ENCODE measurements at regions not wholly inside any gene's neighbourhood (a gene's known extent, or its start where the extent isn't known, plus 50 kb on each side); places are given as distances from the start of the nearest gene placed in this dataset.
"Not testable (repeated sequence)": the region's sequence is repeated elsewhere in the genome, so short reads cannot be mapped to it uniquely, and the experiment has no call there.

DNA sequence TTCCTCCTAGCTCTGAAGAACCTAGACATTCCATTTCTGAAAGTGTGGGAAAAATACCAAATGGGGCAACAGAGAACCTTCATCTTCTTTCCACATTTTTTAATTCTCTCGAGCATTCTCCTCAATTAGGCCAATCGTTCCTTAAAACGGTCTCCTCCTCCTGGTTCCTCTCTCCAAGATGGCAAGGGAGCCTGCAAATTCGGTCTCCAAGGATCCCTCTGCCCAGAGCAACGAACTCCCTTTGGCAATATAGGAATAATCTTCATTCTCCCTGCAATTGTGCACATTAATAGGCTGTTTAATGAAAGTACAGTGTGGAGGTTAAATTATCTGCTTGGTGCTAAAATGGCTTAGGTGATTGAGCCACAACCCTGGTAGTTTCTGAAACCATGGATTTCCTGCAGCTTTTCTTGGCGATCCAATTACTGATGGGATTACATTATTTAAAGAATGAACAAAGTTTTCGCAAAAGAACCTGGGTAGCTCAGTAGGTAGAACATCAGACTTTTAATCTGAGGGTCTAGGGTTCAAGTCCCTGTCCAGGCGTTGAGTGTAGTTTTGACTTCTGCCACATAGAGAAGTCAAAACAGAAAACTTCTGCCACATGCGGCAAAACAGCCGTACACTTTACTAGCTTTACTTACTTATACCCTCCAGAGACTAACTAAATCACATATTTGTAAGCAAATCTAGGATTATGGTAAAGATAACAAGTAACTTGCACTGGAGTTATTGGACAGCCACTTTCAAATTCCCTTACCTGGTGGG, 102.9 kb upstream of the ZNF184 start:
- no peak for DNase-seq

DNA sequence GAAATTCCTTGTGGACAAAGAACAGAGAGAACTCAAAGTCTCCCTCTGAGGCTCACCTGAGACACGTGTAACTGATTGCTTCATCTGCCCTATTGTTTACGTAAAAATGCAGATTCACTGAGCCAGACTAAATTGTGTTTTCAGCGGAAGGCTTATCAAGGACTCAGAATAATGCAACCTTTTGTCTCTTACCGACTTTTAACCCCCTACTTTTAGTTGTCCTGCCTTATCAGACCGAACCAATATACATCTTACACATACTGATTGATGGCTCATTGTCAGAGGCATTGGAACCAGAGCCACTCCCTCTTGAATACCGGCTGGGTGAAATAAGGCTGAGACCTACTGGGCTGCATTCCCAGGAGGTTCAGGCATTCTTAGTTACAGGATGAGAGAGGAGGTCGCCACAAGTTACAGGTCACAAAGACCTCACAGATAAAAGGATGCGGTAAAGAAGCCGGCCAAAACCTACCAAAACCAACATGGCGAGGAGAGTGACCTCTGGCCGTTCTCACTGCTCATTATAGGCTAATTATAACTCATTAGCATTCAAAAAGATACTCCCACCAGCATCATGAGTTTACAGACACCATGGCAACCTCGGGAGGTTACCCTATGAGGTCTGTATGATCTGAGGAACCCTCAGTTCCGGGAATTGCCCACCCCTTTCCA, 95.5 kb upstream of the ZNF184 start:
- DNase-seq = no peak

DNA sequence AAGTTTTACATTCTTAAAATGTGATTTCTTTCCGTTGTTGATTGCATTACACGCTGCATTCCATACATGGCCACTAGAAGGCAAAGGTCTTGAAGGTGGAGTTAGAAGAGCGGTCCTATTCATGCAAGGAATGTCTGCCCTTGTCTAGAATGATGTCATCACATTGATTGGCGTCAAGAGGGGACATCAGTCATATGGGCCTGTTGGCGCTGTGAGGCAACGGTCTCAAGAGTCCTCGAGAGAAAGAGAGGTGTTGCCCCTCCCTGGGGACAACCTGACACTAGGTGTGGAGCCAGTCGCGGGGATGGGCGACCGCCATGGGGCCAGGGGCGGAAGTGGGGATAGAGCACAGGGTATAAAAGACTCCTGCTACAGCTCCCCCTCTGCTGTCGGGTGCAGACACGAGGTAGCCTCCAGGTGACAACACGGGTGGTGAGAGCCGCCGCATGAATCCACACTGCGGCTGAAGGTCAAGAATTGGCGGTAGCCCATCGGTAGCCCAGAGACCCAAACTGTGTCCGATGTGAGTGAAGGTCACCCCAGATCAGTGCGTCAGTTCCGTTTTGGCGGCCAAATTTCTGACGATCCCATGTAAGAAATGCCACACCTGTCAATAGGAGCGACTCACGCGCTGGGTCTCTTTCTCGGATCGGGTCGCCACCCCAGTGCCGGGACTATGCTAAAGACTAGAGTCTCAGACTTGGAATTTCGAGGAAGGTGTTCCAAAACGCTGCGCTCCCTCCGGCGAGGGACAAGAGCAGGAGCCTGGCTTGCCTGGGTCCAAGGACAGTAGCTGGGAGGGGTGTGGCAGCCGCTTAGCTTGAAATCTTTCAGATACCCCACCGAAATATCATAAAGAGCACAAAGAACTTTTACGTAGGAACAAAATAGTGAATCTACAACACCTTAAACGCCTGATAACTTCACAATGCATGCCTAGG, 93.2 kb upstream of the ZNF184 start:
- DNase-seq = no peak

DNA sequence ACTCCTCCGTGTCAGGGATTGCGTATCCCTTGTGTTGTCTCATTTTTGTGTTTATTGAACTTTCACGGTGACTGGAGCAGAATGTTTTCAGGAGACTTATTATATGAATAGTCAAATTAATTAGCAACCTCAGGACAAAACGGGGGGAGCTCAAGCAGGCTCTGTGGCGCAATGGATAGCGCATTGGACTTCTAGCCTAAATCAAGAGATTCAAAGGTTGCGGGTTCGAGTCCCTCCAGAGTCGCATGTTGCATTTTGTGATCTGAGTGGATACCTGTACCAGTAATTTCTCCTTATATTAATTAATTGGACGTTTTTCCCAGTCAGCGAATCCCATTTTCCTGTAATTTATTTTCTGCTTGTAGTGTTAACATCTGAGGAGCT, 89.1 kb upstream of the ZNF184 start:
- DNase-seq = no peak

DNA sequence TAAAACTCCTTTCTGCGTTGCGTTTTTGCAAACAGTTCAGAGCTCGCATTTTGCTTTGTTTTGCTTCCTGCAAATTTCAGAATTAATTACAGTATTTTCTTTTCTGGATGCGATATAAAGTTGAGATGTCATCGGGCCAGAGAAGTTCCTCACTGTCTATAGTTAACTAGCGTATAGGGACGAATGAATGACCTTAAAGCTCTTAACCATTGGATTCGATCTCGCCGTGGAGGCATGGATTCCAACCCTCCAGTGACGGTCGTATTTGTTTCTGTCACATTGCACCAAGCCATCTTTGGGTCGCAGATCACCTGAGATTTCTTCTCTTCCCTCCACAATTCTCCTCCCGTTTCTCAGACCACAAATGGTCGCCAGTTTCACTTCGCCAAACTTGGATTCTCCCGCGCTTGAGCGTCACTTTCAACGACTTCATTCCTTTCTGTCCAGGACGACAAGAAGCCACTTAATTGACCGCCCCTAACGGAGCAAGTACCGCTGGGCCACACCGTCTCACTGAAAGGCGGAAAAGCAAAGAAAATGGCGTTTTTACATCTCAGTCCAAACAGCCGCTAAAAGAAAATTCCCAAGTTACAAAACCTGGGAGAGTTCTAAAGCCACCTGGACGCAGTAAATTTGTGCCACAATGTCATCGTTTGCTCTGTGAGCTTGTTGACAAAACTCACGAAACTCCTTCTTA, 85.3 kb upstream of the ZNF184 start:
- DNase-seq = no peak

DNA sequence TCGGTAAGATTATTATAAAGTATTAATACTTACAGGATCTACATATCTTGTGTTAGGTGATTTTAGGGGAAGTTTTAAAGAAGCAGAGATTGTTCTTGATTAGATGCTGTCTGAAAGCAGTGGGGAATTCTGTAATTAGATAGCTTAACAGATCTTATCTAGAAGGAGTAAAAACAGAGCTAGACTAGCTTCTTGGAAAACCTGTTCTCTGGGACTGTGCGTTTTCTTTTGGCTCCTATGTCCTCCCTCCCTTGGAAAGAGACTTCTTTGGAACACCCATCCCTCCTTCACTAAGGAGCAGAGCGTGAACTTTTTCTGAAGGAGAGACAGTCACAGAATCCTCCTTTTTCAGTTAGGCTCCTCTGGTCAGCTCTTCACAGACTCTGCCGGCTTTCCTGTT, 83.5 kb upstream of the ZNF184 start:
- DNase-seq = no peak

DNA sequence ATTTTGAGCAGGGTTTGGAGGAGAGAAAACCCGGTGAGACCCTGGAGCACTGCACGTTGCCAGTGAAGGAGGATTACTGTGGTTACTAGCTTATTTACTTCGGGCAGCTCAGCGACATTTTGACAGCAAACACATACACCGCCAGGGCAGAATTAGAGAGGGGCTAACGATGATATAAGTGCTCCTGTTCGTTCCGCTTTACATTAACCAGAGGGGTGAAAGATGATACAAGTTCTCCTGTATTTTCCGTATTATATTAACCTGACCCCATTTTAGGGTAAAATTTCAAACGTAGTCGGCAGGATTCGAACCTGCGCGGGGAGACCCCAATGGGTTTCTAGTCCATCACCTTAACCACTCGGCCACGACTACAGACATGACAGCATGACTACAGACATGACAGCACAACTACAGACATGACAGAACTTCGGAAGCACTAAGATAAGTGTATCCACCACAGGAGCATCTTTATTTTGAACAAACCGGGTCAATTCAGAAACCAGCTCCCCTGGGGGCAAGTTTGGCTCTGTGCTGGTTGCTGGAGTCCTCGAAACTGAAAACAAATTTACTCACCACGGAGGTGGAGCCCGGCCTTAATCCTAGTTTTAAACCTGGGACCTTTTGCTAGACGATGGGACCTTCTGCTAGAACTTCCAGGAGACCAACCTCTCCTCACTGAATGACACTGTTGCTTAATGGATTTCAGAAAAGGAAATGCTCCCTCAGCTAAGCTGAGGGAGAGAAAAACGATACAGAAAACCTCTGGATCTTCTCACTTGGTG, 80.4 kb upstream of the ZNF184 start:
- no peak for DNase-seq

DNA sequence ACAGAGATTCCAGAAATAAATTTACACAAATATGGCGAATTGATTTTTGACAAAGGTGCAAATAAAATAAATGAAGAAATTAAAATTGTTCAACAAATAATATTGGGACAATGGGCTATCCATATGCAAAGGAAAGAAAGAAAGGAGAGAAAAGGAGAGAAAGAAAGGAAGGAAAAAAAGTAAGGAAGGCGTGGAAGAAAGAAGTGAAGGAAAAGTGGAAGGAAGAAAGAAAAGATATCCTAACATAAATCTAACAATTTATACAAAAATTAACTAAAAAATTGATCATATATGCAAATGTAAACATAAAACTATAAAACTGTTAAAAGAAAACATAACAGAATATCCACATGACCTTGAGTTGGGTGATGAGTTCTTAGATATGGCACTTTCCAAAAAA, 78.7 kb upstream of the ZNF184 start:
- no peak for DNase-seq

DNA sequence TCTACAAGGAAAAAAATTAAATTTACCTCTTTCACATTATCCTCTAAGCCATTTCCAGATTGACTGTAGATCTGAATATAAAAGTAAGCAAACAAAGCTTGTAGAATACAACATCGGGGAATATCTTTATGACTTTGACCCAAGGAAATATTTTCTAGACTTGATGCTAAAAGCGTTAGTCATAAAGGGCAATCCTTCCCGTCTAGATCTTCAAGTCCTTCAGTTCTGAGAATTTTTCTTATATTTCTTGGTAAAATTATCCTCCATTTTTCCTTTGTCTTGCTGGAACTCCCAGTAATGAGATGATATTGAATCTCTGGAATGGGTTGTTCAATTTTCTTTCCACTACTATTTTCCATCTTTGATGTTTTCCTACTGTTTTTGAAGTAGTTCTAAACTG, 77.8 kb upstream of the ZNF184 start:
- no peak for DNase-seq

DNA sequence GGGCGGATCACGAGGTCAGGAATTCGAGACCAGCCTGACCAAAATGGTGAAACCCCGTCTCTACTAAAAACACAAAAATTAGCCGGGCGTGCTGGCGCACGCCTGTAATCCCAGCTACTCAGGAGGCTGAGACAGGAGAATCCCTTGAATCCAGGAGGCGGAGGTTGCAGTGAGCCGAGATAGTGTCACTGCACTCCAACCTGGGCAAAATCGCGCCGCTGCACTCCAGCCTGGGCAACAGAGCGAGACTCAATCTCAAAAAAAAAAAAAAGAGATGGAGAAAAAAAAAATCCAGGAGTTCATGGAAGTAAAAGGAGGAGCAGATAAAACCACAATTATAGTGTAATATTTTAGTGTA, 76.3 kb upstream of the ZNF184 start:
- not testable (repeated sequence) for DNase-seq

DNA sequence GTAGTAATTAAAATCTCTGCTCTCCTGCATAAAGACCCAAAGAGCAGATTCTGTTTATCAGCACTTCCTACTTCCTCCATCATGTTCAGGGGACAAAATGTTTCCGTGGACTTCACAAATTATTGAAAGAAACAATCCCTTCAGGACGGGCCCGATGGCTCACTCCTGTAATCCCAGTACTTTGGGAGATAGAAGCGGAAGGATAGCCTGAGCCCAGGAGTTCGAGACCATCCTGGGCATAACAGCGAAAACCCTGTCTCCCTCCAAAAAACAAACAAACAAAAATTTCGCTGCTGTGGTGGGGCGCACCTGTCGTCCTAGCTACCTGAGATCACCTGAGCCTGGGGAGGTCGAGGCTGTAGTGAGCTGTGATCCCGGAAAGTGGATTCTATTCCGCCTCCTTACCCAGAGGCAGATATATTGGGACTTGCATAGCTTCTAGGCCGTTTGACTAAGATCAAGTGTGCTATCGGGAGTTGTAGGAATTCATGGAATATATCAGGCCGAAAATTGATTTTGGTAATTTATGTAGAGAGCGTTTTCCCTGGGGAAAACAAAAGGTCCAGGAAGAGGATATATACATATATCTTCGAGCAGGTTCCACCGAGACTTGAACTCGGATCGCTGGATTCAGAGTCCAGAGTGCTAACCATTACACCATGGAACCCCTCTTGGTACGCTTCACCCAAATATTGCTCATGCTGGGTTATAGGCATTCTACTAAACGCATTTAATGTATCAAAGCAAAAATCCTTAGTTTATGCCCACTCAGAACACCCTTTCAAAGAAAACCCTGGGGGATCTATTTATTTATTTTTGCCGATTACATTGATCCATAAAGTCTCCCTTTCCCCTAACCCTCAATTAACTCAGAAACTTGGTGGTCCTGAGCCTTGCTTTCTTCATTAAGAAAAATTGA, 74.5 kb upstream of the ZNF184 start:
- DNase-seq = no peak

DNA sequence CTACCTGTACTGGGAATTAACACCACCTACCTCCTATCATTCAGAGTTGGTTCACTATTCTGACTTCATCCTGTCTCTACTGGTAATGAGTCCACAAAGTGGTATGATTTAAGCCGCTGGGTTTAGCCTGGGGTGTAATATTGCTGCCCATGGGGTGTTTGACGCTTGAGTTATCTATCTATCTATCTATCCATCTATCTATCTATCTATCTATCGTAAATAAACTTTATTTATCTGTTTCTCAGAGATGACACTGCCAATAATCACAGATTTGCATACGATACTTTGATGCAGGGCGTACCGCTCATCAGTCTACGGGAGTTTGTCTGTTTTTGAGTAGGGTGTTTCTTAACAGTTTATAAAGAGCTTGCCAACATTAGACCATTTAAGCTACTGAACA, 73.6 kb upstream of the ZNF184 start:
- no peak for DNase-seq

DNA sequence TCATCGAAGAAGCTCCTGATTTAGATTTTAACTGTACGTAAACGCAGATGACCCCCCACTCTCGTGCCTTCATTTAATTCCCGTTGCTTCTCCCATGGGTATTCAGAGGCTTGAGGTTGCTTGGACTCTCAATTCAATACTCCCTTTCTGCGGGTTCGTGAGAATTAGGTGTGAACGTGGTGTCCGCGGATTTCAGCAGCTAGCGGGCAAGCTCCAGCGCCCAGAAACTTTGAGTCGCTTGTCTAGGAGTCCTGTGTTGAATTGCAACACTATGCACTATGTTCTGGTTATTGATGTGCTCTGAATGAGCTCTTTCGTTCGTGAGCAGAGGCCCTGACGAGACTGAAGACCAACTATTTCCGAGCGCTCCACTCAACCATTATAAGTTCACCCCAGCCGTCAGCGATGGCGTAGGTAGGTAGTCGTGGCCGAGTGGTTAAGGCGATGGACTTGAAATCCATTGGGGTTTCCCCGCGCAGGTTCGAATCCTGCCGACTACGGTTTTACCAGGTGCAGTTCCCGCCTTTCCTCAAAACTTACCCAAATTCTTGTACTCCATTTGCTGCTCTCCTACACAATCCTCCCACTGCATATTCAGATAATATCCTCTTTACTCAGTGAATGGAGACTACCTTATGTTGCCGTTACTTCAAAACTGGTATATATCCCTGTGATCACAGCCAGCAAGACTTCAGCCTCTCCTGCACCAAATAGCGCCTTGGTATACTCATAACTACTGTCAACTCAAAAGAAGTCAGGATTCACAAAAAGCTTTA, 72.6 kb upstream of the ZNF184 start:
- DNase-seq = no peak

DNA sequence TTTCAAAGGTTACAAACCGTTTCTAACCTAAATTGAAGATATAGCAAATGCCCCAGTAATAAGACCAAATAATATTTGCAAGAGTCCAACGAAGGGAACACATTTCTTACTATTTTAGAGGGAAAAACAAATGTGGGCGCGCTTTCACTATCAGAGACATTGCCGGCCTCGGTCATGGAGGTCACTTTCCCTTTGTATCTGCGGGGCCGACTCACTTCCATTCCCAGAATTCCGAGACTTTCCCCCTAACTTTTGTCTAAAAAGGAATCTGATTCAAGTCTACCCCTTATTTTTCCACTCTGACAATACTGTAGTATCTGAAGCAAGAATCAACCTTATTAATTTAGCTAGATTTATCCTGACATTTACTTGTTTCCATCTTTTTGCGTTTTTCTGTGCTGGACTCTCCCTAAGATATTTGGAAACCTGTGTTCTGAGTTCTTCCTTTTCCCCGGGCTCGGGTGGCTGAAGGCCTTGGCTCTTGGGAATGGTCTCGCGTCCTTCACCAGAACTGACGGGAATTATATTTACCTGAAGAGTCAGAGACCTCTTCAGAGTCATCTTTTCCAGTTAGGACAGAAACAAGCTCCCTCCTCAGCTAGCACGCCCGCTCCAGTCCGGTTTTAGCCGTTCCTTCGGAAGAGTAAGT, 71.8 kb upstream of the ZNF184 start:
- DNase-seq = no peak

DNA sequence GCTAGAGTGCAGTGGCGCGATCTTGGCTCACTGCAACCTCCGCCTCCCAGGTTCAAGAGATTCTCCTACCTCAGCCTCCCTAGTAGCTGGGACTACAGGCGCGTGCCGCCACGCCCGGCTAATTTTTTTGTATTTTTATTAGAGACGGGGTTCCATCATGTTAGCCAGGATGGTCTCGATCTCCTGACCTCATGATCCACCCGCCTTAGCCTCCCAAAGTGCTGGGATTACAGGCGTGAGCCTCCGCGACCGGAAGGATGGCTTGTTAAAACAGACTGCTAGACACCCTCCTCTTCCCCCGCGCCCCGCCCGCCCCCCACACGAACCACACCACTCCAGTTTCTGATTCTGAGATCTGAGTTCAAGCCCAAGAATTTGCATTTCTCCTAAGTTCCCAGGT, 71.2 kb upstream of the ZNF184 start:
- DNase-seq = not testable (repeated sequence)

DNA sequence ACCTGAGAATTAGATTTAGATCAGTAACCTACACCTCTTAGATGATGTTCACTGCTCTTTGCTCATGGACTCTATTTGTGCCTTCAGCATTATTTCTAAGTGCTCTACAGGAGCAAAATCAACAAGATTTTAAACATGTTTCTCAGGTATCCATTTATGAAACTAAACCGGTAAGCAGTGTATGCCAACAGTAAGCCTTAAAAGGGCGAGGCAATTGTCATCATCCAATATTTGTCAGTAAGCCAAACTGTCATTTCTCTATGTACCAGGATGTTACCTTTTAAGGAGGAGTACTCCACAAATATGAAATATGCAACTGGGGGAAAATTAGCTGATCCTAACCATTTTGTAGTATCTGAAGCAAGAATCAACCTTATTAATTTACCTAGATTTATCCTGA, 69.6 kb upstream of the ZNF184 start:
- no peak for DNase-seq

DNA sequence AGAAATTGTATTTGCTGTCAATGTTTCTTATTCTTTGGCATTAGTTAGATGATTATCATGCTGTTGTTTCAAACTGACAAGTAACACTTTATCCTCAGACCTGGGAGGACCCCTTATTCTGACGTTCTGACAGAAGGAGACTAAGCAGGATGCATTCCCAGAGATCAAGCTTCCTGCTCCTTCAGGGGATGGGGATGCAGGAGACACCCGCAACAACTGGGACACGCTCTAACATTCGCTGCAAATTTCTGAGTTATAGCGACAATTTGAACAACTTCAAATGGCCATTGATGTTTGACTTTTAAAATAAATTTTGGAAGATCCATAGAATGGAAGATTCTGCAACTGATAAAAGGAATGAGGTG, 69.0 kb upstream of the ZNF184 start:
- DNase-seq = no peak

DNA sequence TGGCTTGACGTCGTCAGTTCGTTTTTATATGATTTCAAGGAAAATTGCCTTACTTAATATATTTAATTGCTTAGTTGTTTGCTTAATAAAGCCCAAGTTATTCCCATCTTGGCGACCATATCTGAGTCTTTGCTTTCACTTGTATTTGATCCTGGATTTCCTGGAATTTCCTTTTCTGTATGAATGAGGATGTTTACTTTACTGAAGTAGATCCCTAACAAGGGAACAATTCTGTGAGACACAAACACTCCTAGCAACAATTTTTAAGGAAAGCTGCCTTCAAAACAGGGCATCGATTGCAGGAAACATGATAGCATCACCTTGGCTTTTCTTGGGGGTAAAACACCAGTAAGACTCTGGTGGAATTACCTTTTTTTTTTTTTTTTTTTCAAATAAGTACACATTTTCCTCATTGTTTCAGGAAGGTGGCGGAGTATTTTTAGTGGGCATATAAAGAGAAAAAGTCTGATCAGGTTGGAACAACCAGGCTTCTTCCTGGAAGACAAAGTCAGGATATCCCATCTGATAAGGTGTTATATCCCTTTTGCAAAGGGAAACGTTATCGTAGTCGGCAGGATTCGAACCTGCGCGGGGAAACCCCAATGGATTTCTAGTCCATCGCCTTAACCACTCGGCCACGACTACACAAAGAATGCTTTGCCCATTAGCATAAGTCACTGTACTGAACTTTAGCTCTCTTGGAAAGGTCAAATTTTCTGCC, 68.5 kb upstream of the ZNF184 start:
- no peak for DNase-seq

DNA sequence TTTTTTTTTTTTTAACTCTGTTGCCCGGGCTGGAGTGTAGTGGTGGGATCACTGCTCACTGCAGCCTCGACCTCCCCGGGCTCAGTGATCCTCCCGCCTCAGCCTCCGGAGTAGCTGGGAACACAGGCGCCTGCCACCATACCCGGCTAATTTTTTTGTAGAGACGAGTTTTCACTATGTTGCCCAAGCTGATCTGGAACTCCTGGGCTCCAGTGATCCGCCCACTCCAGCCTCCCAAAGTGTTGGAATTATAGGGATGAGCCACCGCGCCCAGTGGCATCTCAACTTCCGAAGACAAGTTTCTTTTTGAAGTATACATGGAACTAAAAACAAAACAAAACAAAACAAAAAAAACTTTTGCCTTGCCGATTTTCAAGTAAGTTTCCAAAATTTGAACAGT, 66.6 kb upstream of the ZNF184 start:
- no peak for DNase-seq

Data from NCI-H2107 (cell line).